T-helper 2 cell treated with Interferon-gamma antibody and Interleukin-4, amounts not matched to agents 5 μg/mL and 100 μg/mL, for 36 hours (primary cell): ENCODE measurements at regions not wholly inside any gene's neighbourhood (a gene's known extent, or its start where the extent isn't known, plus 50 kb on each side); places are given as distances from the start of the nearest gene placed in this dataset.
"Not testable (repeated sequence)": the region's sequence is repeated elsewhere in the genome, so short reads cannot be mapped to it uniquely, and the experiment has no call there.

Experiments used
- DNase-seq: peaks from one replicate; pipeline ENCODE4 v3.0.0; 2021; ENCODE audit warnings: low spot score
- H3K27ac Mint-ChIP-seq: one replicate; pipeline ENCODE4 v1.8.0; 2021; ENCODE audit warnings: mild to moderate bottlenecking, mixed read lengths
- H3K27me3 Mint-ChIP-seq: one replicate; pipeline ENCODE4 v1.8.0; 2021; ENCODE audit warnings: low read depth, mixed read lengths
- H3K36me3 Mint-ChIP-seq: one replicate; pipeline ENCODE4 v1.8.0; 2021; ENCODE audit warnings: low read depth, mixed read lengths
- H3K4me1 Mint-ChIP-seq: one replicate; pipeline ENCODE4 v1.8.0; 2021; ENCODE audit warnings: low read depth, mixed read lengths
- H3K4me3 Mint-ChIP-seq: one replicate; pipeline ENCODE4 v1.8.0; 2022; ENCODE audit warnings: mild to moderate bottlenecking, moderate library complexity, mixed read lengths
- H3K9me3 Mint-ChIP-seq: one replicate; pipeline ENCODE4 v1.8.0; 2021; ENCODE audit warnings: mixed read lengths

DNA sequence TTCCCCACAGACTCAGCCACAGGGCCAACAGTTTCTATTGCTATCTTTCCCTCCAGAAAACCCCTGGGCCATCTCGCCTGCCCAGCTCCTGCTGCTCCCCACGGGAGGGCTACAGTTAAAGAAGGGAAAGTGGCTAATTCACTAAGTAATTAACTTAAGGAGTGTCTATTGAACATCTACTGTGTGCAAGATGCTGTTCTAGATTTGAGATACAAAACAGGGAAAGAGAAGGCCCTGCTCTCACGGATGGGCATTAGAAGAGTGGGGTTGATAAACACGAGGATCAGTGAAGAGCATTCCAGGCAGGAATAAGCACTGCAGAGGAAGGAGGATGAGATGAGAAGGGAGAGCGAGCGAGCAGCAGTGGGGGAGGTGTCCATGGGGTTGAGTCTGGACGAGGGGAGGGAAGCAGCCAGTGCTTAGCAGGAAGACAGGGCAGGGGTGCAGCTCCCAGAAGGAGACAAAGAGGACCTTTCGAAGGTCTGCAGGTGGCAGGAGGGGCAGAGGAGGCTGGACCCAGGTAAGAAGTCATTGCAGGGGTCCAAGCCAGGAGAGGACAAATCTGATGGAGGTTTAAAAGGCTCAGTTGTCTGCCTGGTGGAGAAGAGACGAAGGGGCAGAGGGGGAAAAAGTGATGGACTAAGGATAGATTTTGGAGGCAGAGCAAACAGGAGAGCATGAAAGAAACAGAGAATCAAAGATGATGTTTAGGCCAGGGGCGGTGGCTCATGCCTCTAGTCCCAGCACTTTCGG lies 64.7 kb downstream of the KLF15 start:
- no peaks in the 10 kb centered on the region for H3K4me1 Mint-ChIP-seq
- H3K9me3 Mint-ChIP-seq, result no peaks in the 10 kb centered on the region
- peaks cover 37% of the 10 kb centered on the region for H3K27me3 Mint-ChIP-seq
- no peaks in the 10 kb centered on the region for H3K36me3 Mint-ChIP-seq
- no peak overlapping the region for H3K4me3 Mint-ChIP-seq
- no peak for DNase-seq
- no peak overlapping the region for H3K27ac Mint-ChIP-seq

- H3K36me3 Mint-ChIP-seq, result no peaks in the 10 kb centered on the region
- DNase-seq, result no peak
- H3K27ac Mint-ChIP-seq, result no peak overlapping the region
- no peaks in the 10 kb centered on the region for H3K4me1 Mint-ChIP-seq
- peaks cover 40% of the 10 kb centered on the region for H3K27me3 Mint-ChIP-seq
- no peaks in the 10 kb centered on the region for H3K9me3 Mint-ChIP-seq
- no peak overlapping the region for H3K4me3 Mint-ChIP-seq
These were observed 65.7 kb downstream of the KLF15 start for GRCh38 chr3:126291537-126291936.

- H3K9me3 Mint-ChIP-seq, result no peaks in the 10 kb centered on the region
- no peak for DNase-seq
- no peaks in the 10 kb centered on the region for H3K4me1 Mint-ChIP-seq
- H3K36me3 Mint-ChIP-seq, result no peaks in the 10 kb centered on the region
- no peak overlapping the region for H3K4me3 Mint-ChIP-seq
- no peak overlapping the region for H3K27ac Mint-ChIP-seq
- H3K27me3 Mint-ChIP-seq, result peaks cover 45% of the 10 kb centered on the region
These were observed 66.1 kb downstream of the KLF15 start for GRCh38 chr3:126291061-126291460.

- Mint-ChIP-seq H3K4me1 (no peaks in the 10 kb centered on the region), H3K9me3 (no peaks in the 10 kb centered on the region), H3K4me3 (no peak overlapping the region), H3K27me3 (peaks cover 48% of the 10 kb centered on the region), H3K36me3 (no peaks in the 10 kb centered on the region), H3K27ac (no peak overlapping the region)
- no peak for DNase-seq
These were observed 66.9 kb downstream of the KLF15 start for GRCh38 chr3:126290325-126290724.

- no peaks in the 10 kb centered on the region for H3K4me1 Mint-ChIP-seq
- DNase-seq, result no peak
- no peak overlapping the region for H3K4me3 Mint-ChIP-seq
- H3K9me3 Mint-ChIP-seq, result no peaks in the 10 kb centered on the region
- no peaks in the 10 kb centered on the region for H3K36me3 Mint-ChIP-seq
- no peak overlapping the region for H3K27ac Mint-ChIP-seq
- H3K27me3 Mint-ChIP-seq, result peaks cover 48% of the 10 kb centered on the region
These were observed 68.1 kb downstream of the KLF15 start for GRCh38 chr3:126289096-126289495.

- H3K4me3 Mint-ChIP-seq, result no peak overlapping the region
- H3K4me1 Mint-ChIP-seq, result no peaks in the 10 kb centered on the region
- no peak overlapping the region for H3K27ac Mint-ChIP-seq
- no peaks in the 10 kb centered on the region for H3K36me3 Mint-ChIP-seq
- no peak for DNase-seq
- H3K27me3 Mint-ChIP-seq, result peaks cover 50% of the 10 kb centered on the region
- H3K9me3 Mint-ChIP-seq, result no peaks in the 10 kb centered on the region
These were observed 68.9 kb downstream of the KLF15 start for GRCh38 chr3:126288314-126288713.

DNA sequence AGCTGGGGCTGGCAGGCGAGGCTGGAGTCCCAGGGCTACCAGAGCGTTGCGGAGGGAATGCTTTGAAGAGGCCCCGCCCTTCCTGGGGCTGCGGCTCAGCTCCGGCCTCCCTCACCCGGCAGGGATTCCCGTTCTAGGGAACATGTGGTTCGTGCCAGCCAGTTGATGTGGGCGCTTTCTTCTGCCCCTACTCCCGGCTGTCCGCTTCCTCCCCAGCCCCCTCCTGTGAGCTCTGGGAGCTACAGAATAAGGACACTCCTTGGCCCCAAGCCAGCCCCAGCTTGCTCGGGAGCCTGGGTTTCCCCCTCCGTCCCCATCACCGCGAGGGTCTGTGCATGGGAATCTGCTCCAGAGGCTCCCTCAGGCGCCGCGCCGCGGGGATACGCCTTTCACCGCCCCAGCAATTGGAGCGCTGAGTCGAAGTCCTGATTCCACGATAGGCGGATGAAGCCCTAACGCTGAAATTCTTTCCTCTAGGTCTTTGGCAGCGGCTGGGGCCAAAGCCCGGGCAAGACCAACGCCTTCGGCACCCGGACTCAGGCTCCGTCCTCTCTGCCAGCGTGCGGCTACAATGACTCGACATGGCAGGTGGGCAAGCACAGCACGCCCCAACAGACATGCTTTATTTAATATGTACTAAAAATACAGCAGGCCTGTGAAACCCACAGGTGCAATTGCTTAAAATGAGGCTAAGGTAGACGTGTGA lies 69.5 kb downstream of the KLF15 start:
- Mint-ChIP-seq H3K4me1 (no peaks in the 10 kb centered on the region), H3K36me3 (no peaks in the 10 kb centered on the region), H3K9me3 (no peaks in the 10 kb centered on the region), H3K27me3 (peaks cover 54% of the 10 kb centered on the region), H3K27ac (no peak overlapping the region), H3K4me3 (no peak overlapping the region)
- no peak for DNase-seq

- no peaks in the 10 kb centered on the region for H3K4me1 Mint-ChIP-seq
- peaks cover 58% of the 10 kb centered on the region for H3K27me3 Mint-ChIP-seq
- H3K36me3 Mint-ChIP-seq, result no peaks in the 10 kb centered on the region
- no peak for DNase-seq
- H3K9me3 Mint-ChIP-seq, result no peaks in the 10 kb centered on the region
- H3K27ac Mint-ChIP-seq, result no peak overlapping the region
- H3K4me3 Mint-ChIP-seq, result no peak overlapping the region
These were observed 70.1 kb downstream of the KLF15 start for GRCh38 chr3:126287171-126287535.

- Mint-ChIP-seq H3K36me3 (no peaks in the 10 kb centered on the region), H3K4me3 (no peak overlapping the region), H3K4me1 (no peaks in the 10 kb centered on the region), H3K27ac (no peak overlapping the region), H3K9me3 (no peaks in the 10 kb centered on the region), H3K27me3 (peaks cover 48% of the 10 kb centered on the region)
- no peak for DNase-seq
These were observed 71.8 kb downstream of the KLF15 start for GRCh38 chr3:126285369-126285768.

DNA sequence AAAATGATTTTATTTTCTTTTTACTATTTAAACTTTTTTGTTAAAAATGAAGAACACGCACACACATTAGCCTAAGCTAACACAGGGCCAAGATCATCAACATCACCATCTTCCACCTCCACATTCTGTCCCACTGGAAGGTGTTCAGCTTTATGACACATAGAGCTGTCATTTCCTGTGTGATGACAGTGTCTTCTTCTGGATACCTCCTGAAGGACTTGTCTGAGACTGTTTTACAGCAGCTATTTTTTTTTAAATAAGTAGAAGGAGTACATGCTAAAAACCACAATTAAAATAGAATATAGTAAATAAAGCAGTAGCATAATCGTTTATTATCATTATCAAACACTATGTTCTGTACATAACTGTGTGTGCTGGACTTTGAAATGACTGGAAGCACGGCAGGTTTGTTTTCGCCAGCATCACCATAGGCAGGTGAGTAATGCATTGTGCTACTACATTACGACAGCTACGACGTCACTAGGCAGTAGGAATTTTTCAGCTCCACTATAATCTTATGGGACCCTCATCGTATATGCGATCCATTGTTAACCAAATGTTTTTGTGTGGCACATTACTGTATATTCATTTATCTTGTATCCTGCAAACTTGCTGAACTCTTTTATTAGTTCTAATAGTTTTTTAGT lies 72.8 kb downstream of the KLF15 start:
- Mint-ChIP-seq H3K9me3 (no peaks in the 10 kb centered on the region), H3K4me3 (no peak overlapping the region), H3K36me3 (no peaks in the 10 kb centered on the region), H3K27me3 (peaks cover 43% of the 10 kb centered on the region), H3K4me1 (no peaks in the 10 kb centered on the region), H3K27ac (no peak overlapping the region)
- no peak for DNase-seq

- not testable (repeated sequence) for H3K4me3 Mint-ChIP-seq, H3K36me3 Mint-ChIP-seq, H3K4me1 Mint-ChIP-seq, H3K9me3 Mint-ChIP-seq, DNase-seq, H3K27ac Mint-ChIP-seq
- H3K27me3 Mint-ChIP-seq, result peaks cover 36% of the 10 kb centered on the region
These were observed 73.6 kb downstream of the KLF15 start for GRCh38 chr3:126283651-126284050.

DNA sequence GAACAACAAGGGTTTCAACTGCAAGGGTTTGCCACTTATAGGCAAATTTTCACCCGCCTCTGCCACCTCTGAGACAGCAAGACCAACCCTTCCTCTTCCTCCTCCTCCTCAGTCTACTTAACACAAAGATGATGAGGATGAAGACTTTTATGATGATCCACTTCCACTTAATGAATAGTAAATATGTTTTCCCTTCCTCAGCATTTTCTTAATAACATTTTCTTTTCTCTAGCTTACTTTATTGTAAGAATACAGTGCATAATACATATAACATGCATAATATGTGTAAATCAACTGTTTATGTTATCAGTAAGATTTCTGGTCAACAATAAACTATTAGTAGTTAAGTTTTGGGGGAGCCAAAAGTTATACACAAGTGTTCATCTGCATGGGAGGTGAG lies 77.4 kb downstream of the KLF15 start:
- no peaks in the 10 kb centered on the region for H3K36me3 Mint-ChIP-seq
- no peak overlapping the region for H3K4me3 Mint-ChIP-seq
- H3K9me3 Mint-ChIP-seq, result no peaks in the 10 kb centered on the region
- peaks cover 13% of the 10 kb centered on the region for H3K27me3 Mint-ChIP-seq
- no peak for DNase-seq
- H3K4me1 Mint-ChIP-seq, result no peaks in the 10 kb centered on the region
- H3K27ac Mint-ChIP-seq, result no peak overlapping the region

- H3K27me3 Mint-ChIP-seq, result peaks cover 10% of the 10 kb centered on the region
- no peaks in the 10 kb centered on the region for H3K9me3 Mint-ChIP-seq
- H3K4me3 Mint-ChIP-seq, result no peak overlapping the region
- H3K4me1 Mint-ChIP-seq, result no peaks in the 10 kb centered on the region
- no peaks in the 10 kb centered on the region for H3K36me3 Mint-ChIP-seq
- H3K27ac Mint-ChIP-seq, result no peak overlapping the region
- DNase-seq, result no peak
These were observed 79.4 kb downstream of the KLF15 start for GRCh38 chr3:126277629-126278378.

- Mint-ChIP-seq H3K4me1 (no peaks in the 10 kb centered on the region), H3K9me3 (no peaks in the 10 kb centered on the region), H3K27me3 (peaks cover 5% of the 10 kb centered on the region), H3K36me3 (no peaks in the 10 kb centered on the region), H3K4me3 (no peak overlapping the region), H3K27ac (no peak overlapping the region)
- no peak for DNase-seq
These were observed 81.6 kb downstream of the KLF15 start for GRCh38 chr3:126275620-126275904.
